ENCODE measurements at regions not wholly inside any gene's neighbourhood (a gene's known extent, or its start where the extent isn't known, plus 50 kb on each side); places are given as distances from the start of the nearest gene placed in this dataset.
"Not testable (repeated sequence)": the region's sequence is repeated elsewhere in the genome, so short reads cannot be mapped to it uniquely, and the experiment has no call there.

DNA sequence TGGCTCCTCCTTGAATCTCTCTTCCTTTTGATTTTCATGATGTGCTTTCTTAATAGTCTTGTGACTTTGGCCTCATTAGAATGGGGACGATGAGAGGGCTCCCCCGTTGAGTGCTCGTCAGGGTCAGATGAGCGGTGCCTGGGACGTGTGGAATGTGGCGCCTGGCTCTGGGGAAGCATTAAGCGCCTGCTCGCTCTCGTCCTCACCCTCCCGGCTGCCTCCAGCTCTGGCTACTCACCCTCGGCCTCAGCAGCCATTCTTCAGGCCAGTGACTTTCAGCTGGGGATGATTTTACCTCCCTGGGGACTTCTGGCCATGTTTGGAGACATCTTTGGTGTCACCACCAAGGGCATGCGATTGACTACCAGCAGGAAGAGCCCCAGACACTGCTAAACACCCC, 69.7 kb downstream of the RPS6KA4 start:
- TF ChIP-seq CTCF (conservative IDR thresholded peaks at IDR 0.05; ENCODE audit: control insufficient read depth, insufficient read depth, low read depth, low read length), result no peak
- no peak for DNase-seq (ENCODE audit: low read depth)
- H3K4me3 ChIP-seq (ENCODE audit: control insufficient read depth, low read depth, low read length), result no peak overlapping the region

- DNase-seq (ENCODE audit: low read depth), result no peak
- H3K4me3 ChIP-seq (ENCODE audit: control insufficient read depth, low read depth, low read length), result no peak overlapping the region
- TF ChIP-seq CTCF (conservative IDR thresholded peaks at IDR 0.05; ENCODE audit: control insufficient read depth, insufficient read depth, low read depth, low read length), result no peak
Observed at GRCh38 chr11:64429970-64430369, 71.0 kb downstream of the RPS6KA4 start.

GRCh38 chr11:64430645-64431044, 71.7 kb downstream of the RPS6KA4 start:
- no peak overlapping the region for H3K4me3 ChIP-seq (ENCODE audit: control insufficient read depth, low read depth, low read length)
- DNase-seq (ENCODE audit: low read depth), result no peak
- TF ChIP-seq CTCF (conservative IDR thresholded peaks at IDR 0.05; ENCODE audit: control insufficient read depth, insufficient read depth, low read depth, low read length), result no peak

- TF ChIP-seq CTCF (conservative IDR thresholded peaks at IDR 0.05; ENCODE audit: control insufficient read depth, insufficient read depth, low read depth, low read length), result no peak
- peak; percentile 28 for DNase-seq (ENCODE audit: low read depth)
- no peak overlapping the region for H3K4me3 ChIP-seq (ENCODE audit: control insufficient read depth, low read depth, low read length)
Observed at GRCh38 chr11:64436000-64436399, 77.0 kb downstream of the RPS6KA4 start.

DNA sequence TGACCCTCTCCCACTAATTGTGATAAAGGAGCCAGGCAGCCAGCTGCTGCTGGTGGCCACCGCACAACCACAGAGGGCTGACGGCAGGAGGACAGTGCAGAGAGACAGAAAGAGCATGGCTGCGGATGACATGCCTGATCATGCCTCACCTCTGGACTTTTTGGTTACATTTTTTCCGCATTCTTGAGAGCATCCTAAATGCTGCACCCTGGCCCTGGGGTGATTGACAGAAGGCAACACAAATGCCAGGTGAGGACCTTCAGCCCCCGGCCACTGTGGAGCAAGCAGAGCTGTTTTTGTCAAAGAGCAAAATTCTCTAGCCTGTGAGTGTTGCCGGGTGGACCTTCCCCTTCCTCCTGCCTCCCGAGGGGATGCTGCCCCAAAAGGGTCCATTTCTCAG, 78.5 kb downstream of the RPS6KA4 start:
- no peak overlapping the region for H3K4me3 ChIP-seq (ENCODE audit: control insufficient read depth, low read depth, low read length)
- DNase-seq (ENCODE audit: low read depth), result no peak
- TF ChIP-seq CTCF (conservative IDR thresholded peaks at IDR 0.05; ENCODE audit: control insufficient read depth, insufficient read depth, low read depth, low read length), result no peak

DNA sequence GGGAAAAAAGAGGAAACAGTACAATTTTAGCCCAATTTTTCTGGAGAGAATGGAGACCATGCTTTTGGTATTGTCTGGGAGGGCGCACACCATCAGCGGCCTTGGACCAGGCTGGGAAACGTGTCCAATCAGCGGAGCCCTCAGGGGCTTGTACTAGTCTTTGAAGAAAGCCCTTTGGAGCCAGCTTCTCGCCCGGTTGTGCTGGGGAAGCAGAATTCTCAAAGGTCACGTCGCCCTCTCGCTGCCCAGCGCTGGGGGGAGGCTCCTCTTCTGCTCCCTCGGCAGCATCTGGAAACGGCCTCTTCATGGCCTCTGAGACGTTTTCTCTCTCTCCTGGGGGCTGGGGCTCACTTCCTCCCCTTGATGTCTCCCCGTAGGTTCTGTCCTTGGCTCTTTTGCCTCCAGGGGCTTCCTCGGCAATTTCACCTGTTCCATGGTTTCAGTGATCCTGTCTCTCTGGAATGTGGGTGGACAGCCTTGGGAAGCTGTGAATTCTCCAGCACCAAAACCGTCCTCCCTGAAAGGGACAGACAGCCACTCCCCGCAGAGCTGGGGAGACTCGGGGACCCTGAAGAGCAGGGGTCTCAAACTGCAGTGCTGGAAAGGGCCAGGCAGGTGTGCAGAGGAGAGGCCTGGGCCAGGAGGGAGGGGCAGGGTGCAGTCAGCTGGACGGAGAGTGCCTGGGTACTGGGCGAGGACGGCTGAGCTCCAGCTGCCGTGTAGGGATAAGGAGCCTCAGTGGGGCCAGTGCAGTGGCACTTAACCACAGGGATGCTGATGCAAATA, 80.2 kb downstream of the RPS6KA4 start:
- DNase-seq (ENCODE audit: low read depth), result no peak
- no peak for TF ChIP-seq CTCF (conservative IDR thresholded peaks at IDR 0.05; ENCODE audit: control insufficient read depth, insufficient read depth, low read depth, low read length)

DNA sequence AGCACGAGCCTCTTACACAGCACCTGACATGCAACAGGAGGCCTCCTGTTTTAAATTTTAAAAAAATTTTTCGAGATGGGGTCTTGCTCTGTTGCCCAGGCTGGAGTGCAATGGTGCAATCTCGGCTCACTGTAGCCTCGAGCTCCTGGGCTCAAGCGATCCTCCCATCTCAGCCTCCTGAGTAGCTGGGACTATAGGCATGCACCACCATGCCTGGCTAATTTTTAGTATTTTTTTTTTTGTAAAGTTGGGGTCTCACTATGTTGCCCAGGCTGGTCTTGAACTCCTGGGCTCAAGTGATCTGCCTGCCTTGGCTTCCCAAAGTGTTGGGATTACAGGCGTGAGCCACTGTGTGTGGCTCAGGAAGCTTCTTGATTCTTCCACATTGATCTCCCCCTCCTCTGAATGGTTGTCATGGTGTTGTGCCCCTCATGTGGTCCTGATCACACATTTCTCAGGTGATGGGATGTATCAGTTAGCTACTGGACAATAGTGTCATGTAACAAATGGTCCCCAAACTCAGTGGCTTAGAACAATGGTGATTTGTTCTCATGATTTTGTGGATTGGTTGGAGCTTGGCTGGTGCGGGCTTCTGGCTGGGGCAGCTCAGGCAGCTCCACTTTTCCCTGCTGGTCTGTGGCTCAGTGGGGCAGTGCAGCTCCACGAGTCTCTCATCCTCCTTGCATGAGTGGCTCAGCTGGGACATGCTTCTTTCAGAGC, 81.0 kb downstream of the RPS6KA4 start:
- not testable (repeated sequence) for H3K4me3 ChIP-seq (ENCODE audit: control insufficient read depth, low read depth, low read length); DNase-seq (ENCODE audit: low read depth)

More for the DNA sequence above, 80.2 kb downstream of the RPS6KA4 start:
- H3K4me3 ChIP-seq (ENCODE audit: control insufficient read depth, low read depth, low read length), result no peak overlapping the region

Data from fibroblast of mammary gland (primary cell).